GM18951 (cell line): ENCODE measurements at regions not wholly inside any gene's neighbourhood (a gene's known extent, or its start where the extent isn't known, plus 50 kb on each side); places are given as distances from the start of the nearest gene placed in this dataset.

Experiments
- POLR2A ChIP-seq: IDR thresholded peaks from 4 replicates; pipeline ENCODE4 v1.6.1; 2011; ENCODE audit warnings: mild to moderate bottlenecking; ENCODE audit not compliant: insufficient read length, insufficient read depth; ENCODE audit errors: extremely low read depth
- in situ Hi-C: fragments of 300-500 bp; cut with MboI; formaldehyde crosslinking; loops from one replicate; pipeline ENCODE4 v1.12.0; 2022; ENCODE audit warnings: low sequenced_read_pairs, mixed read lengths, inconsistent platforms; ENCODE audit not compliant: unreplicated experiment

- in situ Hi-C loops = loop anchor here (25.0 kb wide), 1 partner anchor 534 kb away; the partner anchor contains the start of gene SETBP1
- no peak for TF ChIP-seq POLR2A
Observed at GRCh38 chr18:45221363-45221762, 393.9 kb upstream of the SLC14A2 start.

DNA sequence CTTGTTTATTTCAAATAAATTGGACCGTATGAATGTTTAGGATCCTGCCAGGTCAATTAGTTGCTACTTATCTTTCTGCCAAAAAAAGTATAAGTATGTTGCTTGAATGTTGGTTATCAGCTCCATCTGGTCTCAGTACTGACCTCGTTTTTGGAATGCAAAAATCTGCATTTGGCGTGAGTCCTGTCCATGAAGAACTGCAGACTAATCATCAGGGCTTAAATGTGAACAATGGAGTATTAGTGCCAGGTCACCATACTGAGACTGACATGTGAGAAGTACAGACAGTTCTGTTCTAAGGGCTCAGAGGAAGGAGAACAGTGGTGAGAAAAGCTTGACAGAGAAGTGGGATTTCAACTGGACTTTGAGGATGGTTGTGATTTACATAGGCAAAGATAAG is 393.1 kb upstream of the SLC14A2 start:
- in situ Hi-C loops = loop anchor here (25.0 kb wide), 1 partner anchor 535 kb away; the partner anchor contains the start of gene SETBP1
- TF ChIP-seq POLR2A = no peak

DNA sequence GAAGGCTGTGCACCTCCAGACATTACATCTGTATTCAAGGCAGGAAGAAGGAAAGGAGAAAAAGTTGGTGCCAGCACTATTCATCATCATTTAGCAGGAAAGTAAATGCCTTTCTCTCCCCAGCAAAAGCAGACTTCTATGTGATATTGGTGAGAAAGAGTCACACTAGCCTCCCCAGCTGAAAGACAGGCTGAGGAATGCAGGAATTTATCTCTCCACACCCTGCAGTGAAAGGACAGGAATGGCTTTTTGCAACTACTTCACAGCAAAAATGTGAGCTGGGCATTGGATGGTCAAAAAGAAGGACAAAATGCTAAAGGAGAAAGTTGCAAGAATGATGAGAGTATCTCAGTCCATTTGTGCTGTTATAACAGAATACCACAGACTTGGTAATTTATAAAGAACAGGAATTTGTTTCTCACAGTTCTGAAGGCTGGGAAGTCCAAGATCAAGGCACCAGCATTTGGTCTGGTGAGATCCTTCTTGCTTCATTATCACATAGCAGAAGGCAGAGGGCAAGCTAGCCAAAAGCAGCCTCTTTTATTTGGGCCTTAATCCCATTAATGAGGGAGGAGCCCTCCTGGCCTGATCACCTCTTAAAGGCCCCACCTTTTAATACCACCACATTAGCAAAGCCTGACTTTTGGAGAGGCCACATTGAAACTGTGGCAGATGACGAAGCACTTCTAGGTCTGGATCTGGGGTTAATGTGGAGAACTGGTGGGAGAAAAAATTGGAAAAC is 388.1 kb upstream of the SLC14A2 start:
- TF ChIP-seq POLR2A = no peak
- in situ Hi-C loops = no loop called here

DNA sequence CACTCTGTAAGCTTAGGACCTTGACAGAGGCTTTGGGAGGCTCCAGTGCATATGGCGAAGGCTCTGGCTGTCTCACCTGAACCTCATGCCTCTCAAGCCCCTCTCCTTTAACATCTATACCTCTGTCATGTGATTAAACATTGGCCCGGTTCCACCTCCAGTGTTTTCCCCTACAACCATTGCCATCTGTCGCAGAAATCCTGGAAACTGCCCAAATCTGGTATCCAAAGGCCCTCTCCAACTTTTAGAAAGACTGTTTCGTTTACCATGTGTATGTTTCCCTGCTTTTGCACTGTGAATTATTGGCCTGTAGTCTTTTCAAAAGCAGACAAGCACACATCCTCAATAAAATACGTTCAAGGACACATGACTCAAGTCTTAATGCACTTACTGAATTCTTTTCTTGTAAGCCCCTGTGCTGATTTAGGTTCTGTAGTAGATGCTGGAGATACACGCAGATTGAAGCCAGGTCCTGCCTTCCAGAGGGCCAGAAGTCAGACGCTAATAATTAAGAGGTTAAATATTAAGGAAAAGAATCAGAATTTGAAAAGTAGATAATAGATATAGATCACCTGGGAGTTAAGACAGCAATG is 386.4 kb upstream of the SLC14A2 start:
- TF ChIP-seq POLR2A = no peak
- in situ Hi-C loops = no loop called here

DNA sequence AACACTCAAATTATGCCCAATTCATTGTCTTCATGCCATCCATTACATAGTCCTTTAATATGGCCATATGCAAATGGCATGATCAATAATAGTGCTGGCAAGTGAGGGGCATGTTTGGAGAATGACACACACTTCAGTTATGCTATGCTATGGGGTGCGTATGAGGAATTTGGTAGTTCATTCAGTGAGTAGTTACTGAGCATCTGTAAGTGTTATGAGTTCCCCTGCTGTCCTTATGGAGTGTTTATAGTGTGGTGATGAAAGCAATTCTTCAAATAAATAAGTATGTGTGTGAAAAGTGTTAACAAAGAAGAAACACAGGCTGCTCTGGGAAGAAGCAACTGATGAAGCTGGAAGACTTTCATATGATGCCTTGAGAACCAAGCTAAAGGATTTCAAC is 383.7 kb upstream of the SLC14A2 start:
- no peak for TF ChIP-seq POLR2A
- in situ Hi-C loops = no loop called here

DNA sequence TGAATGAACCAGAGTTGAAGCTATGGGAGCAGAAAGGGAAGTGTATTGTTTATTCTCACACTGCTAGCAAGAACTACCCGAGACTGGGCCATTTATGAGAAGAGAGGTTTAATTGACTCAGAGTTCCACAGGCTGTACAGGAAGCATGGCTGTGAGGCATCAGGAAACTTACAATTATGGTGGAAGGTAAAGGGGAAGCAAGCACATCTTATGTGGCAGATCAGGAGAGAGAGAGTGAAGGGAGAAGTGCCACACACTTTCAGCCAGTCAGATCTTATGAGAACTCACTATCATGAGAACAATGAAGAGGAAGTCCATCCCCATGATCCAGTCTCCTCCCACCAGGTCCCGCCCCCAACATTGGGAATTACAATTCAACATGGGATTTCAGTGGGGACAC is 383.2 kb upstream of the SLC14A2 start:
- TF ChIP-seq POLR2A = no peak
- in situ Hi-C loops = no loop called here

GRCh38 chr18:45236676-45237075 is 378.6 kb upstream of the SLC14A2 start:
- no peak for TF ChIP-seq POLR2A
- in situ Hi-C loops = no loop called here

GRCh38 chr18:45237343-45238098 is 377.8 kb upstream of the SLC14A2 start:
- in situ Hi-C loops = no loop called here
- no peak for TF ChIP-seq POLR2A

DNA sequence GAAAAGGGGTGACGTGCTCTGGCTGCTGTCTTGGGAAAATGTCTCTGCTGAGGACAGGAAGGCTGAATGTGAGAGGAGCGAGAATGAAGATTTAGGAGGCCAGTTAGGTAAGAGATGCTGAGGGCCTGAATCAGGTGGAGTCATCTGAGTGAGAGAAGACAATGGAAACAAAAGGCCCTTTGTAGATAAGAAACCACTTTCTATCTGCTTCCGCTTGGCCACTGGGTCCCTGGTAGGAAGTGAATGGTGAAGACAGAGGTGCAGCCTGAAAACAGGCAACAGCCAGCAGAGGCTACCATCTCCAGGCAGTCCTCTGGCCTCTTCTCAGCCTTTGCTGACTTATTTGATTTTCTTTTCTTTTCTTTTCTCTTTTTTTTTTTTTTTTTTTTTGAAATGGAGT is 374.0 kb upstream of the SLC14A2 start:
- no peak for TF ChIP-seq POLR2A

GRCh38 chr18:45241982-45242565 is 373.2 kb upstream of the SLC14A2 start:
- no peak for TF ChIP-seq POLR2A
- in situ Hi-C loops = no loop called here

More for the DNA sequence above, 374.0 kb upstream of the SLC14A2 start:
- in situ Hi-C loops = no loop called here

DNA sequence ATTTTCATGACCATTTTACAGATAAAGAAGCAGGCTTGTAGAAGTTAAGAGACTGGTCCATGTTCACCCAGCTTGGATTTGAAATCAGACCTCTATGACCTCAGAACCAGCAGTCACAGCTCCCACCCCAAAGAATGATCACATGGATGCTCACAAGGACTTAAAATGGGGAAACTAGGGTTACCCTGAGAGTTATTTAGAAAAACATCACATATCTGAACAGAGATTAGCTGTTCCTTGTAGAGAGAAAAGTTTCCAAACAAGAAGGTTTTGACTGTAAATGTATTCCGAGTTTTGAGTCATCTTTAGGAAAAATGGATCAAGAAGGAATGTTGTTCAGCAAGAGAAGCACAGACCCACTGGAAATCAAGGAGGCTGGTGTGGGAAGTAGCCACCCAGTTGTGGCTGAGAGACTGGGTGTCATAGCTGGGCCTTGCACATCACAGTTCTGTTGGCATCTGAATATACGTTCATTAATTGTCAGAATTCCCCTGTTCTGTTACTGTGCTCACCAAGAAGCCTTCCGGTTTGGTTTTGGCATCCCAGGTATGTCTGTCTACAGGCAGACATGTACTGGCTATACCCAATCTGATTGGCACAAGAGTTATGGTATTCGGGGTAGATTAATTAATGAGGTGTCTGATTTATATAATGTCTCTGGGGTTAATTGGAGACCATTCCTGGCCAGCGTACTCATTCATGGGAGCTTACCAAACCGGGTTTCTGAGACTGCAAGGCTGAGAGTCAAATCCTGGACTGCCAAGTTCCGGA is 371.8 kb upstream of the SLC14A2 start:
- in situ Hi-C loops = no loop called here
- no peak for TF ChIP-seq POLR2A

- in situ Hi-C loops = no loop called here
- TF ChIP-seq POLR2A = no peak
Observed at GRCh38 chr18:45245091-45245511, 370.2 kb upstream of the SLC14A2 start.

GRCh38 chr18:45248240-45248903 is 366.9 kb upstream of the SLC14A2 start:
- in situ Hi-C loops = no loop called here

More at GRCh38 chr18:45248240-45248903, 366.9 kb upstream of the SLC14A2 start:
- TF ChIP-seq POLR2A = no peak
